ENCODE measurements at regions not wholly inside any gene's neighbourhood (a gene's known extent, or its start where the extent isn't known, plus 50 kb on each side); places are given as distances from the start of the nearest gene placed in this dataset.

- Mint-ChIP-seq H3K27ac (peak overlapping the region; percentile 73), H3K4me1 (ENCODE audit: low read depth) (peaks cover 70% of the 10 kb centered on the region), H3K27me3 (ENCODE audit: insufficient read depth) (no peaks in the 10 kb centered on the region; the same call in 1 of the 2 replicates), H3K4me3 (peak overlapping the region; percentile 71), H3K9me3 (no peaks in the 10 kb centered on the region), H3K36me3 (ENCODE audit: low read depth) (no peaks in the 10 kb centered on the region)
- TF ChIP-seq CTCF (IDR thresholded peaks at IDR 0.05), result no peak
- no peak for DNase-seq
These were observed 268.2 kb upstream of the ATP2B1 start for GRCh38 chr12:89976866-89977265.

- Mint-ChIP-seq H3K4me3 (no peak overlapping the region), H3K27ac (no peak overlapping the region), H3K27me3 (ENCODE audit: insufficient read depth) (no peaks in the 10 kb centered on the region; the same call in 1 of the 2 replicates), H3K4me1 (ENCODE audit: low read depth) (peaks cover 70% of the 10 kb centered on the region), H3K9me3 (no peaks in the 10 kb centered on the region), H3K36me3 (ENCODE audit: low read depth) (no peaks in the 10 kb centered on the region)
- no peak for DNase-seq
- TF ChIP-seq CTCF (IDR thresholded peaks at IDR 0.05), result no peak
These were observed 266.9 kb upstream of the ATP2B1 start for GRCh38 chr12:89975574-89975973.

GRCh38 chr12:89971880-89972279 is 263.2 kb upstream of the ATP2B1 start:
- Mint-ChIP-seq H3K4me3 (no peak overlapping the region), H3K27me3 (ENCODE audit: insufficient read depth) (no peaks in the 10 kb centered on the region)

GRCh38 chr12:89970722-89971121 is 262.1 kb upstream of the ATP2B1 start:
- H3K27ac Mint-ChIP-seq, result peak overlapping the region; percentile 2; the same call in 1 of the 2 replicates
- TF ChIP-seq CTCF (IDR thresholded peaks at IDR 0.05), result no peak
- peak; percentile 43 for DNase-seq
- H3K36me3 Mint-ChIP-seq (ENCODE audit: low read depth), result no peaks in the 10 kb centered on the region
- peaks cover 41% of the 10 kb centered on the region for H3K4me1 Mint-ChIP-seq (ENCODE audit: low read depth)
- H3K9me3 Mint-ChIP-seq, result no peaks in the 10 kb centered on the region
- no peak overlapping the region for H3K4me3 Mint-ChIP-seq
- H3K27me3 Mint-ChIP-seq (ENCODE audit: insufficient read depth), result no peaks in the 10 kb centered on the region

More at GRCh38 chr12:89971880-89972279, 263.2 kb upstream of the ATP2B1 start:
- H3K27ac Mint-ChIP-seq, result no peak overlapping the region
- DNase-seq, result no peak
- no peak for TF ChIP-seq CTCF (IDR thresholded peaks at IDR 0.05)
- peaks cover 50% of the 10 kb centered on the region for H3K4me1 Mint-ChIP-seq (ENCODE audit: low read depth)
- H3K9me3 Mint-ChIP-seq, result no peaks in the 10 kb centered on the region
- H3K36me3 Mint-ChIP-seq (ENCODE audit: low read depth), result no peaks in the 10 kb centered on the region

GRCh38 chr12:89969093-89969492 is 260.5 kb upstream of the ATP2B1 start:
- Mint-ChIP-seq H3K4me1 (ENCODE audit: low read depth) (peaks cover 35% of the 10 kb centered on the region), H3K27me3 (ENCODE audit: insufficient read depth) (no peaks in the 10 kb centered on the region), H3K4me3 (no peak overlapping the region), H3K27ac (no peak overlapping the region), H3K9me3 (no peaks in the 10 kb centered on the region), H3K36me3 (ENCODE audit: low read depth) (no peaks in the 10 kb centered on the region)
- DNase-seq, result no peak
- TF ChIP-seq CTCF (IDR thresholded peaks at IDR 0.05), result no peak
